Astrocyte (in vitro differentiated cells and primary cell): ENCODE measurements at regions not wholly inside any gene's neighbourhood (a gene's known extent, or its start where the extent isn't known, plus 50 kb on each side); places are given as distances from the start of the nearest gene placed in this dataset.

Experiments
- EZH2 ChIP-seq: IDR thresholded peaks from 2 replicates; pipeline ENCODE4 v1.6.1; 2012; ENCODE audit warnings: mild to moderate bottlenecking, low read length, inconsistent platforms; ENCODE audit not compliant: insufficient read depth
- TF ChIP-seq, protein P1 (sequence below): IDR thresholded peaks from 2 replicates; pipeline ENCODE4 v1.5.1; 2011; ENCODE audit warnings: low read depth, mild to moderate bottlenecking, inconsistent platforms, low read length, moderate library complexity; ENCODE audit not compliant: insufficient read depth

- no peak for TF ChIP-seq EZH2
- TF ChIP-seq, protein P1, sequence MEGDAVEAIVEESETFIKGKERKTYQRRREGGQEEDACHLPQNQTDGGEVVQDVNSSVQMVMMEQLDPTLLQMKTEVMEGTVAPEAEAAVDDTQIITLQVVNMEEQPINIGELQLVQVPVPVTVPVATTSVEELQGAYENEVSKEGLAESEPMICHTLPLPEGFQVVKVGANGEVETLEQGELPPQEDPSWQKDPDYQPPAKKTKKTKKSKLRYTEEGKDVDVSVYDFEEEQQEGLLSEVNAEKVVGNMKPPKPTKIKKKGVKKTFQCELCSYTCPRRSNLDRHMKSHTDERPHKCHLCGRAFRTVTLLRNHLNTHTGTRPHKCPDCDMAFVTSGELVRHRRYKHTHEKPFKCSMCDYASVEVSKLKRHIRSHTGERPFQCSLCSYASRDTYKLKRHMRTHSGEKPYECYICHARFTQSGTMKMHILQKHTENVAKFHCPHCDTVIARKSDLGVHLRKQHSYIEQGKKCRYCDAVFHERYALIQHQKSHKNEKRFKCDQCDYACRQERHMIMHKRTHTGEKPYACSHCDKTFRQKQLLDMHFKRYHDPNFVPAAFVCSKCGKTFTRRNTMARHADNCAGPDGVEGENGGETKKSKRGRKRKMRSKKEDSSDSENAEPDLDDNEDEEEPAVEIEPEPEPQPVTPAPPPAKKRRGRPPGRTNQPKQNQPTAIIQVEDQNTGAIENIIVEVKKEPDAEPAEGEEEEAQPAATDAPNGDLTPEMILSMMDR: no peak
These were observed 412.5 kb upstream of the THRB start for GRCh38 chr3:24907106-24907505.
